NT2/D1 (cell line): ENCODE measurements at regions not wholly inside any gene's neighbourhood (a gene's known extent, or its start where the extent isn't known, plus 50 kb on each side); places are given as distances from the start of the nearest gene placed in this dataset.

ENCODE experiments used
- DNase-seq: peaks from one replicate; pipeline ENCODE4 v3.0.0-alpha.2; 2011; ENCODE audit warnings: low read depth, low spot score
- H3K27me3 ChIP-seq: 2 replicates; pipeline ENCODE4 v1.6.0; 2011; ENCODE audit warnings: mild to moderate bottlenecking; ENCODE audit not compliant: insufficient read length, insufficient read depth
- H3K36me3 ChIP-seq: 2 replicates; pipeline ENCODE4 v1.6.1; 2011; ENCODE audit warnings: mild to moderate bottlenecking, low read length, mixed read lengths; ENCODE audit not compliant: insufficient read depth, insufficient read length
- H3K4me1 ChIP-seq: 2 replicates; pipeline ENCODE4 v1.5.1; 2011; ENCODE audit not compliant: insufficient read depth, insufficient read length
- H3K4me3 ChIP-seq: 2 replicates; pipeline ENCODE4 v1.5.1; 2011; ENCODE audit warnings: low read depth; ENCODE audit not compliant: insufficient read length
- H3K9ac ChIP-seq: 2 replicates; pipeline ENCODE4 v1.6.0; 2011; ENCODE audit warnings: low read depth; ENCODE audit not compliant: insufficient read length
- H3K9me3 ChIP-seq: 2 replicates; pipeline ENCODE4 v1.5.1; 2011; ENCODE audit warnings: mild to moderate bottlenecking, low read length; ENCODE audit not compliant: insufficient read depth
- SUZ12 ChIP-seq: IDR thresholded peaks from 2 replicates; pipeline ENCODE4 v1.6.1; 2011; ENCODE audit not compliant: insufficient read length, insufficient read depth; ENCODE audit errors: extremely low read depth
- YY1 ChIP-seq: IDR thresholded peaks from 2 replicates; pipeline ENCODE4 v1.6.1; 2011; ENCODE audit not compliant: insufficient read length, insufficient read depth
- ZNF274 ChIP-seq: IDR thresholded peaks from 2 replicates; pipeline ENCODE4 v1.6.1; 2011; ENCODE audit warnings: mild to moderate bottlenecking, low read depth, low read length

DNA sequence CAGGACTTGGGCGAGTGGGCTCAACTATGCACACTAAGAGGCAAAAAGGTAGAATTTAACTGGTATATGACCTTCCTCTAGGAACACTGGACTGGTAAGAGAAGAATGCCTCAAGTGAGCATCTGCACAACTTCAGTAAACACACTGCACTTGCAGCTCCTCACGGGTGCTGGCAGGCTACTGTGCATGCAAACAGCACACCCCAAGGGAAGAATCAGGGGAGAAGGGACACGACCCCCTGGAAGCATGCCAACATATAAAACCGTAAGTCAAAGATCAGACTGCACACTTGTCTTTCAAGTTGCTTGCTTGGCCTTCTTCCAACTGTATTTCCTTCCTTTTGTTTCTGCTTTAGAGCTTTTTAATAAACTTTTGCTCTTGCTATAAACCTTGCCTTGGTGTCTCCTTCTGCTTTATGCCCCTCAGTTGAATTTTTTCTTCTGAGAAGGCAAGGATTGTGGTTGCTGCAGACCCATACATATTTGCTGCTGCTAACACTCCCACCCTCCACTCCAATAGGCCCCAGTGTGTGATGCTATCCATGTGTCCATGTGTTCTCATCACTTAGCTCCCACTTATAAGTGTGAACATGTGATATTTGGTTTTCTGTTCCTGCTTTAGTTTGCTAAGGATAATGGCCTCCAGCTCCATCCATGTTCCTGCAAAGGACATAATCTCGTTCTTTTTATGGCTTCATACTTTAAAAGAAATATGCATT is 263.7 kb upstream of the SPOPL start:
- H3K9ac ChIP-seq, result no peak overlapping the region
- H3K27me3 ChIP-seq, result no peaks in the 10 kb centered on the region
- TF ChIP-seq ZNF274 (no peak), SUZ12 (no peak), YY1 (no peak)
- no peaks in the 10 kb centered on the region for H3K4me1 ChIP-seq
- H3K9me3 ChIP-seq, result no peaks in the 10 kb centered on the region
- H3K4me3 ChIP-seq, result no peak overlapping the region
- no peak for DNase-seq
- H3K36me3 ChIP-seq, result no peaks in the 10 kb centered on the region

DNA sequence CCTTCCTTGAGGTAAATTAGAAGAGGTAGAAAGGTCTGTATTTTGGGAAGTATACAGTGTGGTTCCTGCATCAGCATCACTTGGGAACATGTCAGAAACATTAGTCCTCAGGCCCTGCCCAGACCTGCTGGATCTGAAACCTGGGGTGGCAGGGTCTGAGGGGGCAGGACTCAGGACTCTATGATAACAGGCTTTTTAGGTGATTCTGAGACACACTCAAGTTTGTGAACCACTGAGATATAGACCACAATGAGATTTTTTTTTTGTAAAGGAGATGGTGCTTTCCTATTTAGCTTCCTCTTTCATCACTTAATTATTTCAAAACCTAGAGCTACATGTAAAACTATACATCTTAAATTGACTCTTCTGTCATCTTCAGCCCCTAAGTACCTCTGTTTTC is 262.7 kb upstream of the SPOPL start:
- Histone ChIP-seq H3K4me1 (no peaks in the 10 kb centered on the region), H3K4me3 (no peak overlapping the region), H3K9me3 (no peaks in the 10 kb centered on the region), H3K9ac (no peak overlapping the region), H3K27me3 (no peaks in the 10 kb centered on the region), H3K36me3 (no peaks in the 10 kb centered on the region)
- no peak for TF ChIP-seq ZNF274
- no peak for TF ChIP-seq SUZ12
- TF ChIP-seq YY1, result no peak
- no peak for DNase-seq

DNA sequence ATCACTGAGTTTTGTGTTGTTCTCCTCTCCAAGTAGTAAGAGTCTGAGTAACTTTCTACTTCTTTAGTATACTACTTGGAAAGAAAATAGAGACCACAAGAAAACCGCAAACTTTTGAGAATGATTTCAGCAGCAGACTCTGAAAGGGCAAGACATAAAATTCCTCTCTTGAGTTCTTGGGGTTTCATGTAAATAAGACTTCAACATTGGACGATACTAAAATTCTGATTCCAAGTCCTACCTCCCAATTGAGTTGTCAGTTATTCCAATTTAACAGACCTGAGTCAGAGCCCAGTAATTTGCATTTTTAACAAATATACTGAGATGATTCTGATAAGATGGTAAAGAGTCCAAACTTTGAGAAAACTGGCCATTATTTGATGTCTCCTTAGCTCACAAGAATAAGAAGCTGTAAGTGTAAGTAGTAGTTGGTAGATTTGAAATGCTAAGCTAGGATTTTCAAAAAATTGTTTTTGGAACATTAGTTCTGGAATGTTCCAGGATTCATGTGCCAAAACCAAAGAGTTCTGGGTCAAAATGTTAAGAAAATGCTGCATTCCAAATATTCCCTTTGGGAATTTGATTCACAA is 261.6 kb upstream of the SPOPL start:
- no peak for DNase-seq
- Histone ChIP-seq H3K9me3 (no peaks in the 10 kb centered on the region), H3K36me3 (no peaks in the 10 kb centered on the region), H3K4me3 (no peak overlapping the region), H3K4me1 (no peaks in the 10 kb centered on the region), H3K9ac (no peak overlapping the region), H3K27me3 (no peaks in the 10 kb centered on the region)
- no peak for TF ChIP-seq ZNF274
- TF ChIP-seq YY1, result no peak
- TF ChIP-seq SUZ12, result no peak

DNA sequence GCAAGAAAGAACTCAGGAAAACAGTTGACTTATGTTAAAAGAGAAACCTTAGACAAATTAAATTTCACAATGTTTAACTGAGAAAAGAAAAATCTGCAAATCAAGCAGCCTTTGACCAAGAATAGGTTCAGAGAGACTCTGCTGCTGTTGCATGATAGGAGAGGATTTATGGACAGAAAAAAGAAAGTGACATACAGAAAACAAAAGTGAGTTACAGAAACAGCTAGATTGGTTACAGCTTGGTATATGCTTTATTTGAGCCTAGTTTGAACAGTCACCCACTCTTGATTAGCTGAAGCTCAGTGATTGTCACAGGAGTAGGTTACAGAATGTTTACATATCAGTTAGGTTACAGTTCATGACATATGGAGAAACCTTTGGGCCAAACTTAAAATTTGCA is 258.2 kb upstream of the SPOPL start:
- Histone ChIP-seq H3K9ac (no peak overlapping the region), H3K9me3 (no peaks in the 10 kb centered on the region), H3K36me3 (no peaks in the 10 kb centered on the region), H3K4me3 (no peak overlapping the region), H3K4me1 (no peaks in the 10 kb centered on the region), H3K27me3 (no peaks in the 10 kb centered on the region)
- DNase-seq, result no peak
- TF ChIP-seq ZNF274 (no peak), YY1 (no peak), SUZ12 (no peak)

DNA sequence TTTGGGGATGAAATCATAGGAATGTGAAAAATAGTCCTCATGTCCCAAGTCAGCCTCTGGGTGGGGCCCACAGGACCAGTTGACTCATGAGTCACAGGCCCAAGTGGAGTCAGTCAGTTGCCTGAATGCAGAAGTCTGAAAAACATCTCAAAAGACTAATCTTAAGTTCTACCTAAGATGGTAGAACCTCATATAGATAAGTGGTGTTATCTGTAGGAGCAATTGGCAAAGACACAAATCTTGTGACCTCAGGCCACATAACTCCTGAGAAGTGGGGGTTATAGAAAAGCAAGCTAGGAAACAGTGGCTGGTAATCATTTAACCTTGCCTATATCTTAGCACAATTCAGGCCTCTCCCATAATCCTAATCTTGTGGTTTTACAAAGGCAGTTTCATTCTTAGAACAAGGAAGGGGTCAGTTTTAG is 257.1 kb upstream of the SPOPL start:
- Histone ChIP-seq H3K9ac (no peak overlapping the region), H3K36me3 (no peaks in the 10 kb centered on the region), H3K4me3 (no peak overlapping the region), H3K27me3 (no peaks in the 10 kb centered on the region), H3K9me3 (no peaks in the 10 kb centered on the region), H3K4me1 (no peaks in the 10 kb centered on the region)
- TF ChIP-seq SUZ12, result no peak
- TF ChIP-seq ZNF274, result no peak
- no peak for TF ChIP-seq YY1
- DNase-seq, result no peak

DNA sequence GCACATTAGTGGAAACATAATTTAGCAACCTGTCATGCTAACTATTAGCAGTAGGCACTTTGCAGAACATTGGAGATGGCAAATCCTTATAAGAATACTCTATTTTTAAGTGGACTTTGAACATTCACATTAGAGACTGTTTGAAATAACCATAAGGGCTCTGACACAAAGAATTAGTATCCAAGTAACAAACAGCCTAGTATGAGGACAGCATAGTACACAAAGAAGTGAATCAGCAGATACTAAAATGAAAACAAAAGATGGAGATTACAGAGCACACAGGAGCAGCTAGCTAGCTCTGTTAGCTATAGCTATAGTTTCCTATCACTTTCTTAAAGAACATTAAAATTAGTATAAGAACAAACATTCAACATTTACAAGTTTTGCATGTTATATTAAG is 256.3 kb upstream of the SPOPL start:
- DNase-seq, result no peak
- H3K4me1 ChIP-seq, result no peaks in the 10 kb centered on the region
- no peak overlapping the region for H3K9ac ChIP-seq
- no peaks in the 10 kb centered on the region for H3K27me3 ChIP-seq
- TF ChIP-seq SUZ12 (no peak), ZNF274 (no peak), YY1 (no peak)
- H3K4me3 ChIP-seq, result no peak overlapping the region
- no peaks in the 10 kb centered on the region for H3K36me3 ChIP-seq
- no peaks in the 10 kb centered on the region for H3K9me3 ChIP-seq

DNA sequence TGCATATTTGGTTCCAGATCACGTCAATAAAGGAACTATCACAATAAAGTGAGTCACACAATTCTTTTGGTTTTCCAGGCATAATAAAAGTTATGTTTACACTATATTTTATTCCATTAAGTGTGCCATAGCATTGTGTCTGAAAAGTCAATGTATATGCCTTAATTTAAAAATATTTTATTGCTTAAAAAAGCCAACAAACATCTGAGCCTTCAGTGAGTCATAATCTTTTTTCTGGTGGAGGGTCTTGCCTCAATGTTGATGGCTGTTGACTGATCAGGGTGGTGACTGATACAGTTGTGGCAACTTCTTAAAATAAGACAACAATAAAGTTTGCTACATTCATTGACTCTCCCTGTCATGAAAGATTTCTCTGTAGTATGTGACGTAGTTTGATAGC is 254.3 kb upstream of the SPOPL start:
- no peaks in the 10 kb centered on the region for H3K4me1 ChIP-seq
- TF ChIP-seq ZNF274 (no peak), SUZ12 (no peak), YY1 (no peak)
- H3K27me3 ChIP-seq, result no peaks in the 10 kb centered on the region
- DNase-seq, result no peak
- no peaks in the 10 kb centered on the region for H3K36me3 ChIP-seq
- H3K9ac ChIP-seq, result no peak overlapping the region
- no peak overlapping the region for H3K4me3 ChIP-seq
- no peaks in the 10 kb centered on the region for H3K9me3 ChIP-seq
